Tongue (tissue), 1 donor: ENCODE measurements at regions not wholly inside any gene's neighbourhood (a gene's known extent, or its start where the extent isn't known, plus 50 kb on each side); places are given as distances from the start of the nearest gene placed in this dataset.

Source experiments
- DNase-seq: peaks from one replicate; pipeline ENCODE4 v3.0.0-alpha.2; 2015

GRCh38 chr2:11101430-11101829, 53.8 kb upstream of the SLC66A3 start:
- no peak for DNase-seq

DNA sequence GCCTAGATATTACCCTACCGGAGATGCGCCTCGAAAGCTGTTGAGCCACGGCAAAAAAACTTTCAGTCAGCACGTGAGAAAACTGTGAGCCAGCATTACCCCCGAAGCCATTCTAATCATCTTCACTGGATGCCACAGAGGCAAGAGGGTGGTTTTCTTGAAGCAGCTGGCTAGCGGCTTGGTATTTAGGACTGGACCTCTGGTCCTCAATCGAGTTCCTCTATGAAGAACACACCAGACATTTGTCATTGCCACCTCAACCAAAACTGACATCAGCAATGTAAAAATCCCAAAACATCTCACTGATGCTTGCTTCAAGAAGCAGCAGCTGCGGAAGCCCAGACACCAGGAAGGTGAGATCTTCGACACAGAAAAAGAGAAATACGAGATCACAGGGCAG, 52.8 kb upstream of the SLC66A3 start:
- no peak for DNase-seq

- no peak for DNase-seq
Observed at GRCh38 chr2:11102956-11103860, 52.1 kb upstream of the SLC66A3 start.

DNA sequence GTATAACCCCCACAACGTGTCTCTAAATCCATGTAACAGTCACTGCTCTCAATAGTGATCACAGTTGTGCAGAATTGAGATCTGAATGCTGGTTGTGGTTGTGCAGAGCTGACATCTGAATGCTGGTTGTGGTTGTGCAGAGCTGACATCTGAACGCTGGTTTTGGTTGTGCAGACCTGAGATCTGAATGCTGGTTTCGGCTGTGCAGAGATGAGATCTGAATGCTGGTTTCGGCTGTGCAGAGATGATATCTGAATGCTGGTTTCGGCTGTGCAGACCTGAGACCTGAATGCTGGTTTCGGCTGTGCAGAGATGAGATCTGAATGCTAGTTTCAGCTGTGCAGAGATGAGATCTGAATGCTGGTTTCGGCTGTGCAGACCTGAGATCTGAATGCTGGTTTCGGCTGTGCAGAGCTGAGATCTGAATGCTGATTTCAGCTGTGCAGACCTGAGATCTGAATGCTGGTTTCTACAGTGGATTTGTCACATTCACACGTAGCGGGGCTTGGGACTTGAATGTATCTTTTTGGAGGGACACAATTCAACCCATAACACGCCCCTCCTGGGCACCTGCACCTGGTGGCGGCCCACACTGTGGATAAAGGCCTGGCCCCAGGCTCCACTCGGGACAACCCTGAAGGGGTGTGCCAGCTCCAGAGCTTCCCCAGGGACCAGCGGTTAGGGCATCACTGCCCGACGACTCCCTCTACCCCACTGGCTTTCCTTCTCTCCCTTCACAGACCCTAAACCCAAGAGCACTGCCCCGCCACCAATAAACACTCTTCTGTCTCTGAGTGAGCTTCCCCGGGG, 51.1 kb upstream of the SLC66A3 start:
- no peak for DNase-seq

DNA sequence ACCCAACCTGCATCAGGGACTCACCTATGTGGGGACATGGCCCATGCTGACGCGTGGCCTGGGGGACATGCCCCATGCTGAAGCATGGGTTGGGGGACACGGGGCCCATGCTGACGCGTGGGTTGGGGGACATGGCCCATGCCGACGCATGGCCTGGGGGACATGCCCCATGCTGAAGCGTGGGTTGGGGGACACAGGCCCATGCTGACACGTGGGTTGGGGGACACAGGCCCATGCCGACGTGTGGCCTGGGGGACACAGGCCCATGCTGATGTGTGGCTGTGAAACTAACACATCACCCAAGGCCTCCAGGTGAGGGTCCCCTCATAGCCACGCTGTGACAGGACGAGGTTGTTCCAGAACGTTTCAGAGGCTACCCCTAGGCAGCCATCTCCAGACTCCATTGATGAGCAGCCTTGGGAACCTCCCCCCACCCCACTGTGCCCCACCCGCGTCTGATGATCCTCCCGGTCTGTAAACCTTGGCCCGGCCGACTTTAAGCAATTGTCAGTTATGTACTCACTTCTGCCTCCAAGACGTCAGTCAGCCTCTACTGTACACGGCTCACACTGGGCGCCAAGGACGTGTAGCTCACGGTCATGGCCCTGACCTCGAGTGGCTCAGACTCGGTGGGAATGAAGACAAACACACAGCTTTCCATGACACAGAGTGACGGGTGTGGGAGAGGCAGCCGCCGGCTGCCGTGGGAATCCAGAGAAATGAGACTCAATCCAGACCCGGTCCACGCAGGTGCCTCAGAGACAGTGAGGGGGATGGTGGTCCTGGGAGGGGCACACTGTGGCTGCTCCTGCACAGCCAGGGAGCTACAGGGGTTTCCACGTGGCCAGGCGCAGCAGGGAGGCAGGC, 50.2 kb upstream of the SLC66A3 start:
- DNase-seq = no peak
